GM12892 (cell line): ENCODE measurements at regions not wholly inside any gene's neighbourhood (a gene's known extent, or its start where the extent isn't known, plus 50 kb on each side); places are given as distances from the start of the nearest gene placed in this dataset.

Experiments
- POLR2A ChIP-seq: IDR thresholded peaks from 2 replicates; pipeline ENCODE4 v1.6.1; 2011; ENCODE audit warnings: low read depth, low read length, control low read depth
- TAF1 ChIP-seq: IDR thresholded peaks from 2 replicates; pipeline ENCODE4 v1.6.1; 2011; ENCODE audit warnings: low read depth, mild to moderate bottlenecking, control low read depth, low read length, borderline replicate concordance

DNA sequence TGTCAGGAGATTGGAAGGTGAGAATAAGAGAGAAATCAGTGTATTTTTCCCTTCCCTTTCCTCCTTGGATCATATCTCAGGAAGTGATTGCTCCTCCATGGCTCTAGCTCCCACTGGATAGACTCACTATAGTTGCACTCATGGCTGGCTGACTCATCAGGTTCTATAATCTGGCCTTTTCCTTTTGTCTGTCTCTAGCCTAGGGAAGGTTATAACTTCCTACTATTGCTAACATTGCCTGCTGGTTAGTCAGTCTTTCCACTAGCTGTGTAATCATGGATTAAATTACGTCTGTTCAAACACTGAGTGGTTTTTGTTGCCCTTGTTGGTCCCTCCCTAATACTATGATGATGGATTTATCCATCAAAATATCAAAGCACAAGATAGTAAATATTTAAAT, 195.5 kb upstream of the VEGFC start:
- no peak for TF ChIP-seq POLR2A
- no peak for TF ChIP-seq TAF1
